SJCRH30 (cell line): ENCODE measurements at regions not wholly inside any gene's neighbourhood (a gene's known extent, or its start where the extent isn't known, plus 50 kb on each side); places are given as distances from the start of the nearest gene placed in this dataset.

ENCODE experiments used
- DNase-seq, 2 experiments: peaks; one replicate each; pipeline ENCODE4 v3.0.0-alpha.2; 2015 to 2020
- H3K27ac ChIP-seq: fragments of 250-450 bp; sonication (Bioruptor Pico); 2 replicates; pipeline ENCODE4 v1.5.1; 2020; ENCODE audit warnings: mild to moderate bottlenecking, moderate library complexity
- H3K27me3 ChIP-seq: fragments of 250-450 bp; sonication (Bioruptor Pico); 2 replicates; pipeline ENCODE4 v1.5.1; 2020; ENCODE audit warnings: mild to moderate bottlenecking, moderate library complexity
- H3K36me3 ChIP-seq: fragments of 250-450 bp; sonication (Bioruptor Pico); 2 replicates; pipeline ENCODE4 v1.5.1; 2020; ENCODE audit warnings: mild to moderate bottlenecking, moderate library complexity
- H3K4me1 ChIP-seq: fragments of 250-450 bp; sonication (Bioruptor Pico); 2 replicates; pipeline ENCODE4 v1.5.1; 2020; ENCODE audit warnings: mild to moderate bottlenecking, moderate library complexity
- H3K4me3 ChIP-seq: fragments of 250-450 bp; sonication (Bioruptor Pico); 2 replicates; pipeline ENCODE4 v1.5.1; 2020; ENCODE audit warnings: mild to moderate bottlenecking, moderate library complexity
- H3K9me3 ChIP-seq: fragments of 250-450 bp; sonication (Bioruptor Pico); replicated peaks from 2 replicates; pipeline ENCODE4 v1.5.1; 2020; ENCODE audit warnings: mild to moderate bottlenecking, moderate library complexity

DNA sequence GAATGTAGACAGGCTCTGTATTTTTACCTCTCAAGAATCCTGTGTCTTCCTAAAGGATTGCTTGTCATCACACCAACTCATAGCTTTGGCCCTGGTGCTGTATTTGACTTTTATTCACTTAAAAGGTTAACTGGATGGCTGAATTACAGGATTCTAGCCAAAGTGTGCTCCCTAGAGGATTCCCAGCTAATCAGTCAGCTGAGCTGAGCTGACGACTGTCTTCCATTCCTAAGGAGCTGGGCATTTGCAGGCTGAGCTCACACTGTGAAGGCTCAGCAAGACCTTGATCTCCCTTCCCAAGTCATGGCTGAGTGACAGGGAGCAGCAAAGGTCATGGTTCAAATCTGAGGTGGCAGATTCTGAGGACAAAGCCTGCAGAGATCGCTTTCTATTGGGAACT, 59.0 kb upstream of the PALM2AKAP2 start:
- DNase-seq, result no peak
- Histone ChIP-seq H3K4me1 (peaks cover 3% of the 10 kb centered on the region), H3K27ac (no peak overlapping the region), H3K27me3 (no peaks in the 10 kb centered on the region), H3K4me3 (no peak overlapping the region), H3K9me3 (0 out of 2 replicates have a peak, but pooled peaks cover 2% of the 10 kb centered on the region), H3K36me3 (no peaks in the 10 kb centered on the region)

DNA sequence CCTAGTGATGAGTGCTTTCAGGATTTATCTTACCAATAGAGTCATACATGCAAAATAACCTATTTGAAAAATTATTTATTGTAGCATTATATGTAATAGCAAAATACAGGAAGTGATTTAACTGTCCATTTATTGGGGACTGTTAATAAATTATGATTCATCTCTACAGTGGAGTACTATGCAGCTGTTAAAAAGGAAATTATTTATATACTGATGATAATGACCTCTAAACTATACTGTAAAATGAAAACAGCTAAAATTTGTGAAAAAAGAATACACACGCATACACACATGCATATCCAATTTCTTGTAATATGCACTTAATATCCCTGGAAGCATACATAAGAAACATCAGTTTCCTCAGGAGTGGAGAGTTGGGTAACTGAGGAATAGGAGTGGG, 58.0 kb upstream of the PALM2AKAP2 start:
- Histone ChIP-seq H3K36me3 (no peaks in the 10 kb centered on the region), H3K4me3 (no peak overlapping the region), H3K9me3 (no peaks in the 10 kb centered on the region), H3K27ac (no peak overlapping the region), H3K4me1 (peaks cover 8% of the 10 kb centered on the region), H3K27me3 (no peaks in the 10 kb centered on the region)
- no peak for DNase-seq

DNA sequence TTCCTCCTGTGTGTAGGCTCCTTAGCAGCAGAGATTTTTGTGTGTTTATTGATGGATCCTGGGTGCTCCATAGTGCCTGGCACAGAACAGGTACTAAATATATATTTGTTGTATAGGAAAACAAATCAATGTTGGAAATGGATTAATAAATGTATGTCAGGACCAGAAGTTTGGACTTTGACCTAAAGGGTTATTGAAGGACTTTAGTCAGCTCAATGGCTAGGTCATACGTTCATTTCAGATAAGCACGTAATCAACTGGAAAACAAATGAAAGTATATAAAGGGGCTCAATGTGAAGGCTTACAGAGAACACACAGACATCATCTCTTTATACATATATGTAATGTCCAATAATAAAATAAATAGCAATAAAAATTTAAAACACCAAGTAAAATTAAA, 56.2 kb upstream of the PALM2AKAP2 start:
- H3K36me3 ChIP-seq, result no peaks in the 10 kb centered on the region
- H3K27ac ChIP-seq, result no peak overlapping the region
- H3K4me3 ChIP-seq, result no peak overlapping the region
- no peaks in the 10 kb centered on the region for H3K9me3 ChIP-seq
- no peak for DNase-seq
- H3K27me3 ChIP-seq, result no peaks in the 10 kb centered on the region
- peaks cover 11% of the 10 kb centered on the region for H3K4me1 ChIP-seq

DNA sequence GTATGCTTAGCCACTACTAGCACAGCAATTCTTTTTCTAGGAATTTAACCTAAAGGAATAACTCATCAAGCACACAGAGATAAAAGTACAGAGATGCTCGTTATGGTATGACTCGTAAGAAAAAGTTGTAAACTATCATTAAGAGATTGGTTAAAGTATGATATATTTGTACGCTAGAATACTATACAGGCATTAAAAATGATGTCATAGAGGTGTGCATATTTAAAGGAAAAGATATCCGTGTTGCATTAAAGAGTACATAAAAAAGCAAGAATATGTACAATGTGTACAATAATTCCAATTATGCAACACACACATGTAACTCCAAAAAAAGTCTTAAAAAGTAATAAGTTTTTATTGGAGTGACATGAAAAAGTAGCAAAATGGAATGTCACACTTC, 54.5 kb upstream of the PALM2AKAP2 start:
- no peaks in the 10 kb centered on the region for H3K27me3 ChIP-seq
- H3K4me1 ChIP-seq, result peaks cover 11% of the 10 kb centered on the region
- H3K4me3 ChIP-seq, result no peak overlapping the region
- no peaks in the 10 kb centered on the region for H3K36me3 ChIP-seq
- no peak overlapping the region for H3K27ac ChIP-seq
- no peaks in the 10 kb centered on the region for H3K9me3 ChIP-seq
- no peak for DNase-seq

DNA sequence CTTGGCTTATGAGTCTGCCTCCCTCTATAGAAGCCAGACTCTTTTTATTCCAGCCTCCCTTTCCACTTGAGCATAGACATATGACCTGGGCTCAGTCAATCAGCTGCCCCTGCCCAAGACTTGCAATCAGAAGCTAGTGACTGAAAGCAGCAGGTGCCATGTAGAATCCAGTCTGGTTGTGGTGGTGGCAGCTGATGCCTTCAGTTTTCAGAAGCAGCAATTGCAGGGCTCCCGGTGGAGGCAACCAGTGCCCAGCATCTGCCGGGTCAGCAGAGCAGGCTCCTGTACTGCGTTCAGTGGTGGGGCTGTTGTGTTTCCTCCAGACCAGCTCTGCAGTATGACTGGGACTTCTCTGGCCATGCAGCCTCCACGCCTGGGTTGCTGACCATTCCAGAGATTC, 53.9 kb upstream of the PALM2AKAP2 start:
- H3K27ac ChIP-seq, result peak overlapping the region; percentile 15
- H3K9me3 ChIP-seq, result no peaks in the 10 kb centered on the region
- H3K4me3 ChIP-seq, result no peak overlapping the region
- H3K27me3 ChIP-seq, result no peaks in the 10 kb centered on the region
- DNase-seq, result peak; percentile 99
- no peaks in the 10 kb centered on the region for H3K36me3 ChIP-seq
- peaks cover 11% of the 10 kb centered on the region for H3K4me1 ChIP-seq

DNA sequence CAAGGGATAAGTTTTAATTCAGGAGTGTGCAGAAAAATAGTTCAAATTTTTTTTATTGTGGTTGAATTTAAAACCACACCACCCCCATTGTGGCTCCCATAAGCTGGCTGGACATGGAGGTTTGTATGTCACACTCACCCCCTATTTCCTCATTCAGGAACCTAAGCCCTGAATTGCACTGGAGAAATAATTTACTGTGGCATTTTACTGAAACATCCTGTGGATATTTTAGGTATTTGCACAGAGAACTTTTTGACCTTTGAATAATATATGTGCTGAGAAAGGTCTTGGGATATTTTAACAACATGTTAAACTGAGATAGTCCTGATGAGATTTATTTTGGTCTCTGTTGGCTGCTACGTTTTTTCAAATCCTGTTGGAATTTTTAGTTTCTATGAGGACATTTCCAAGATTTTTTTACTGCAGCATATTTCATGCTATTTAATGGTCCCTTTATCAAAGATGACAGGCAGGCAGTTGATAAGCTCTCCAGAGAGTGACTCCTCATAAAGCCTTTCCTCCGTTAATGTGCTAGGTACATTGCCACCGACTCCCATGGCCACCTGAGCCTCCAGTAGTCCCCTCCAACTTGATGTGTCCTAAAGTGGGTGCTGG, 51.2 kb upstream of the PALM2AKAP2 start:
- no peaks in the 10 kb centered on the region for H3K36me3 ChIP-seq
- H3K4me1 ChIP-seq, result peaks cover 11% of the 10 kb centered on the region
- H3K4me3 ChIP-seq, result no peak overlapping the region
- no peaks in the 10 kb centered on the region for H3K27me3 ChIP-seq
- DNase-seq, result no peak
- H3K27ac ChIP-seq, result no peak overlapping the region
- H3K9me3 ChIP-seq, result no peaks in the 10 kb centered on the region

DNA sequence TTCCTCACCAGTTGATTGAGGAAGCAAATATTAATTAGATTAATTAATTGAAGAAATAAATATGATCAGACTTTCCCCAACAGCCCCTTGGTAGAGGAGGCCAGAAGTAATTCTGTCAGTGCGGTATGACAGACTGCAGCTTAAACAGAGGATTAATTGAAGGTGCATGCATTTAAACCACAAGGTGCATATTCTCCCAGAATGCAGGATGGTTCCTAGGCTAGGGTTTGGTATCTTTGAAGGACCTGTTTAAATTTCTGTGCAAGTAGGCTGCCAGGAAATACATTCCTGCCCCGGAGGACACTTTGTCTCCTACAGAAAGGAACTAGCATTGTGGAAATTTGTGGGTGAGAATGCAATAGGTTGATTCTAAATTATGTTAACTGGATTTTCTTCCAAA, 50.5 kb upstream of the PALM2AKAP2 start:
- DNase-seq, result no peak
- Histone ChIP-seq H3K36me3 (no peaks in the 10 kb centered on the region), H3K27me3 (no peaks in the 10 kb centered on the region), H3K27ac (no peak overlapping the region), H3K4me3 (no peak overlapping the region), H3K4me1 (peaks cover 11% of the 10 kb centered on the region), H3K9me3 (no peaks in the 10 kb centered on the region)
